Panc1 (cell line): ENCODE measurements at regions not wholly inside any gene's neighbourhood (a gene's known extent, or its start where the extent isn't known, plus 50 kb on each side); places are given as distances from the start of the nearest gene placed in this dataset.

Experiments used
- ATAC-seq: fragments of 200-7000 bp; cut with Tn5 transposase; 2 replicates; pipeline ENCODE4 v1.9.1; 2020; ENCODE audit warnings: mild to moderate bottlenecking, moderate library complexity
- BruUV-seq: library from RNA; stranded (reverse); fragments of 400-500 nt; replicated peaks from 2 replicates; lab custom pipeline; 2021; lab: Mats Ljungman, UMichigan
- CTCF ChIA-PET: fragments of 300-600 bp; sonication (Branson Sonifier 250); formaldehyde crosslinking; loops from one replicate; lab custom pipeline; 2022; ENCODE audit warnings: antibody characterized with exemption; lab: Charles Lee
- POLR2A ChIA-PET: fragments of 300-600 bp; sonication (Branson Sonifier 250); formaldehyde crosslinking; loops from one replicate; lab custom pipeline; 2022; ENCODE audit warnings: antibody characterized with exemption; lab: Charles Lee
- DNase-seq: peaks from one replicate; pipeline ENCODE4 v3.0.0-alpha.2; 2010; ENCODE audit warnings: low read depth, low spot score
- H3K27ac ChIP-seq: 2 replicates; pipeline ENCODE4 v1.5.1; 2011; ENCODE audit warnings: mild to moderate bottlenecking, low read length, inconsistent platforms
- H3K27me3 ChIP-seq: fragments of 200-500 bp; sonication (Bioruptor generic); 2 replicates; pipeline ENCODE4 v1.6.0; 2014; ENCODE audit warnings: low read length, inconsistent platforms; ENCODE audit not compliant: control insufficient read depth, insufficient read depth
- H3K36me3 ChIP-seq: fragments of 200-500 bp; sonication (Bioruptor generic); 2 replicates; pipeline ENCODE4 v1.5.1; 2014; ENCODE audit warnings: inconsistent platforms, mild to moderate bottlenecking, low read length, moderate library complexity; ENCODE audit not compliant: control insufficient read depth, insufficient read depth
- H3K4me1 ChIP-seq: 2 replicates; pipeline ENCODE4 v1.5.1; 2011; ENCODE audit warnings: inconsistent platforms, mild to moderate bottlenecking, low read length, moderate library complexity; ENCODE audit not compliant: control insufficient read depth, insufficient read depth
- H3K4me3 ChIP-seq, 2 experiments: 2 replicates each; pipeline ENCODE4 v1.5.1; 2011 to 2012; ENCODE audit warnings: low read depth in 2 of 2, low read length in 2 of 2, mild to moderate bottlenecking in 2 of 2, inconsistent platforms in 1 of 2, moderate library complexity in 1 of 2
- H3K9me3 ChIP-seq: fragments of 200-500 bp; sonication (Bioruptor generic); 2 replicates; pipeline ENCODE4 v1.5.1; 2014; ENCODE audit warnings: low read depth, mild to moderate bottlenecking, inconsistent platforms, low read length, moderate library complexity; ENCODE audit not compliant: control insufficient read depth, insufficient read depth
- POLR2AphosphoS5 ChIP-seq: IDR thresholded peaks from 2 replicates; pipeline ENCODE4 v1.6.1; 2012; ENCODE audit warnings: mild to moderate bottlenecking, low read depth, low read length, moderate library complexity
- SIN3A ChIP-seq: IDR thresholded peaks from 2 replicates; pipeline ENCODE4 v1.6.1; 2012; ENCODE audit warnings: low read depth, mild to moderate bottlenecking, low read length, moderate library complexity, borderline replicate concordance; ENCODE audit not compliant: insufficient read depth
- TCF7L2 ChIP-seq: IDR thresholded peaks from 2 replicates; pipeline ENCODE4 v1.6.1; 2011; ENCODE audit warnings: mild to moderate bottlenecking, low read depth, low read length, inconsistent platforms
- in situ Hi-C: cut with HindIII; loops from 2 replicates; pipeline ENCODE4 v1.10.0; 2016; ENCODE audit warnings: low sequenced_read_pairs, low pct_unique_long_range_greater_than_20kb
- intact Hi-C: fragments of 100-400 bp; cut with micrococcal nuclease; formaldehyde crosslinking; loops from one replicate; pipeline ENCODE4 v1.10.0; 2022; ENCODE audit not compliant: unreplicated experiment
- TF ChIP-seq, protein P1 (sequence below), 2 experiments: IDR thresholded peaks; 2 replicates each; pipeline ENCODE4 v1.6.1; 2011 to 2012; ENCODE audit warnings: low read depth in 2 of 2, control low read depth in 1 of 2, low read length in 1 of 2, mild to moderate bottlenecking in 1 of 2, moderate library complexity in 1 of 2; ENCODE audit not compliant: insufficient read depth in 1 of 2
- TF ChIP-seq, protein P2 (sequence below): fragments of 450-650 bp; IDR thresholded peaks from 2 replicates; pipeline ENCODE4 v1.5.1; 2017; ENCODE audit warnings: mild to moderate bottlenecking

DNA sequence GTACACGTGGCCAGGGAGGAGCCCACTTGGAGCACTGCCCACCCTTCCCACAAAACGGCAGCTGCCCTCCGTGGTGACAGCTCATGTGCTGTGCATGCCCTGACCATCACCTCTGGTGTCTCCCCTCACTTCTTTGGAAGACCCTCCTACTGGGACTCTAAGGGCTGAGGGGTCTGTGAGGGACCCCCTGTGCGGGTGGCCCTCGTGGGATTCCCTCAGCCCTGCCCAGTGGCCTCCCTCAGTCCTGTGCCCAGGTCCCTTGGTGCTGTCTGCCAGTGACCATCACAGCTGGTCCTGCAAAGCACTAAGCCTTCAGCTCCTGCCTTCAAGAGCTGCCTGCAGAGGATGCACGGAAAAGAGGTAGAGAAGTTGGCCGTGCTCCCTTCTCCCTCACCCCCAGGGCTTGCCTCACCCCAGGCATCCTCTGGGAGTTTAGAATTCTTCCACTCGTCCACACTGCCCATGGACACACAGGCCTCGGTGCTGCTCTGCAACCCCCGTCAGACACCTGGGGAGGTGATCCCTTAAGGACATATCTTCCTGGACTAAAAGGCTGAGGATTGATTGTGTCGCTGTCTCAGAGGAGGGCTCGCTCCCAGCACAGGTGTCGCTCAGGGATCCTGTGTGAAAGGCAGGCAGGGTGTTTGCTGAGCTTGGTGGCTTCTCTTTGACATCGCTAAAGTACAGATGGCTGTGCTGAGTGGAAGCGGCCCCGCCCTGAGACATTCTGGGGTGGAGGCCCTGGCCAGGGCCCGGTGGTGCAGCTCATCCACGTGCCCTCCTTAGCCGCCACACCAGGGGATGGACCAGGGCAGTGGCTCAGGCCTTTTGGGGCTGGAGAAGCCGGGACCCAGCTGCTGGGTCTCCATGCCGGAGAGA, 119.5 kb upstream of the FRMD1 start:
- no peak overlapping the region for H3K27ac ChIP-seq
- no peaks in the 10 kb centered on the region for H3K27me3 ChIP-seq
- H3K4me1 ChIP-seq = peaks cover 15% of the 10 kb centered on the region
- intact Hi-C loops (no loop called here), in situ Hi-C loops (no loop called here)
- no peak overlapping the region for H3K4me3 ChIP-seq
- no peak for TF ChIP-seq SIN3A
- no peak for TF ChIP-seq TCF7L2
- TF ChIP-seq, protein P1, sequence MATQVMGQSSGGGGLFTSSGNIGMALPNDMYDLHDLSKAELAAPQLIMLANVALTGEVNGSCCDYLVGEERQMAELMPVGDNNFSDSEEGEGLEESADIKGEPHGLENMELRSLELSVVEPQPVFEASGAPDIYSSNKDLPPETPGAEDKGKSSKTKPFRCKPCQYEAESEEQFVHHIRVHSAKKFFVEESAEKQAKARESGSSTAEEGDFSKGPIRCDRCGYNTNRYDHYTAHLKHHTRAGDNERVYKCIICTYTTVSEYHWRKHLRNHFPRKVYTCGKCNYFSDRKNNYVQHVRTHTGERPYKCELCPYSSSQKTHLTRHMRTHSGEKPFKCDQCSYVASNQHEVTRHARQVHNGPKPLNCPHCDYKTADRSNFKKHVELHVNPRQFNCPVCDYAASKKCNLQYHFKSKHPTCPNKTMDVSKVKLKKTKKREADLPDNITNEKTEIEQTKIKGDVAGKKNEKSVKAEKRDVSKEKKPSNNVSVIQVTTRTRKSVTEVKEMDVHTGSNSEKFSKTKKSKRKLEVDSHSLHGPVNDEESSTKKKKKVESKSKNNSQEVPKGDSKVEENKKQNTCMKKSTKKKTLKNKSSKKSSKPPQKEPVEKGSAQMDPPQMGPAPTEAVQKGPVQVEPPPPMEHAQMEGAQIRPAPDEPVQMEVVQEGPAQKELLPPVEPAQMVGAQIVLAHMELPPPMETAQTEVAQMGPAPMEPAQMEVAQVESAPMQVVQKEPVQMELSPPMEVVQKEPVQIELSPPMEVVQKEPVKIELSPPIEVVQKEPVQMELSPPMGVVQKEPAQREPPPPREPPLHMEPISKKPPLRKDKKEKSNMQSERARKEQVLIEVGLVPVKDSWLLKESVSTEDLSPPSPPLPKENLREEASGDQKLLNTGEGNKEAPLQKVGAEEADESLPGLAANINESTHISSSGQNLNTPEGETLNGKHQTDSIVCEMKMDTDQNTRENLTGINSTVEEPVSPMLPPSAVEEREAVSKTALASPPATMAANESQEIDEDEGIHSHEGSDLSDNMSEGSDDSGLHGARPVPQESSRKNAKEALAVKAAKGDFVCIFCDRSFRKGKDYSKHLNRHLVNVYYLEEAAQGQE (IDR thresholded peaks at IDR 0.05; ENCODE audit: insufficient read depth in 1 of 2, low read depth in 2 of 2, low read length in 1 of 2) = no peak
- ATAC-seq (no peak), DNase-seq (no peak)
- H3K36me3 ChIP-seq = no peaks in the 10 kb centered on the region
- ChIA-PET CTCF (interaction anchor here (1.0 kb wide), 1 partner anchor 158 kb away, joined by 5 read pairs; no protein-coding TSS in a partner anchor), POLR2A (interaction anchor here (0.6 kb wide), 1 partner anchor 285 kb away, joined by 4 read pairs; no protein-coding TSS in a partner anchor)
- no TSS peak for BruUV-seq
- no peaks in the 10 kb centered on the region for H3K9me3 ChIP-seq

DNA sequence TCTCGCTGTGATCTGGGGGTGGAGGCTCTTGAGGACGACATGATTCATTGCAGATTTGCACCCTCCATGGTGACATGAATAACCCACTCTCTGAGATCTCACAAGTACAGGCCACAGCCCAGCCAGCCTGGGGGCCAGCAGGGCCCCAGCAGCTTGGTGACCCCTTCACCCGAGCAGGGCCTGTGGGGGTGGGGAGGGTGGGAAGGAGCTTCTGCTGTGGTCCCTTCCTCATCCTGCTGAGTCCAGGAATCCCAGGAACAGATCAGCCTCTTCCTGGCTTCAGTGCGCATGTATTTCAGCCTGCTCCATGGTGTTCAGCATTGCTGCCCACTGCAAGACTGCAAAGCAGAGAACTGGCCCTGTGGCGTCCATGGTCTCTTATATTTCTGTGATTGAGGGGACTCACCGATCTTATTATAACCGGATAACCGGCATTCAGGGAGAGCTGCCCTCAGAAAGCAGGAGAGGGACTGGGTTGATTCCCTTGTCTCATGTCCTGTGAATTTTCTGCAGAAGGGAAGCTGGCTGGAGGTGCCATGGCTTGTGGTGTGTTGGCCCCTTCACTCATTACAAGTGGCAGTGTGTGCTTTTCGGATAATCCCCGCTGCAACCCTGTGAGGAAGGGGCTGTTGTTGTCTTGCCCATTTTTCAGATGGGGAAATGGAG, 118.8 kb upstream of the FRMD1 start:
- no peak for DNase-seq
- H3K4me3 ChIP-seq = no peak overlapping the region
- POLR2A ChIA-PET = interaction anchor here (0.5 kb wide), 1 partner anchor 122 kb away, joined by 8 read pairs; no protein-coding TSS in a partner anchor
- ATAC-seq = no peak
- TF ChIP-seq POLR2AphosphoS5 (no peak), SIN3A (no peak), TCF7L2 (no peak)
- TF ChIP-seq, protein P1 (IDR thresholded peaks at IDR 0.05; ENCODE audit: insufficient read depth in 1 of 2, low read depth in 2 of 2, low read length in 1 of 2) = no peak
- TF ChIP-seq, protein P2, sequence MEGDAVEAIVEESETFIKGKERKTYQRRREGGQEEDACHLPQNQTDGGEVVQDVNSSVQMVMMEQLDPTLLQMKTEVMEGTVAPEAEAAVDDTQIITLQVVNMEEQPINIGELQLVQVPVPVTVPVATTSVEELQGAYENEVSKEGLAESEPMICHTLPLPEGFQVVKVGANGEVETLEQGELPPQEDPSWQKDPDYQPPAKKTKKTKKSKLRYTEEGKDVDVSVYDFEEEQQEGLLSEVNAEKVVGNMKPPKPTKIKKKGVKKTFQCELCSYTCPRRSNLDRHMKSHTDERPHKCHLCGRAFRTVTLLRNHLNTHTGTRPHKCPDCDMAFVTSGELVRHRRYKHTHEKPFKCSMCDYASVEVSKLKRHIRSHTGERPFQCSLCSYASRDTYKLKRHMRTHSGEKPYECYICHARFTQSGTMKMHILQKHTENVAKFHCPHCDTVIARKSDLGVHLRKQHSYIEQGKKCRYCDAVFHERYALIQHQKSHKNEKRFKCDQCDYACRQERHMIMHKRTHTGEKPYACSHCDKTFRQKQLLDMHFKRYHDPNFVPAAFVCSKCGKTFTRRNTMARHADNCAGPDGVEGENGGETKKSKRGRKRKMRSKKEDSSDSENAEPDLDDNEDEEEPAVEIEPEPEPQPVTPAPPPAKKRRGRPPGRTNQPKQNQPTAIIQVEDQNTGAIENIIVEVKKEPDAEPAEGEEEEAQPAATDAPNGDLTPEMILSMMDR = no peak
- H3K4me1 ChIP-seq = peaks cover 15% of the 10 kb centered on the region
- no TSS peak for BruUV-seq
- CTCF ChIA-PET = no interaction called here
- intact Hi-C loops (no loop called here), in situ Hi-C loops (no loop called here)
- H3K27me3 ChIP-seq = no peaks in the 10 kb centered on the region
- H3K9me3 ChIP-seq = no peaks in the 10 kb centered on the region
- H3K27ac ChIP-seq = no peak overlapping the region
- H3K36me3 ChIP-seq = no peaks in the 10 kb centered on the region
